CD14-positive monocyte (primary cell): ENCODE measurements at regions not wholly inside any gene's neighbourhood (a gene's known extent, or its start where the extent isn't known, plus 50 kb on each side); places are given as distances from the start of the nearest gene placed in this dataset.
A peak's percentile ranks its signal among the peaks of the same experiment; 100 is the strongest.

Source experiments
- DNase-seq, 3 donors: peaks; one replicate each; pipeline ENCODE4 v3.0.0-alpha.2; 2011 to 2022
- H2AFZ ChIP-seq: 2 replicates; pipeline ENCODE4 v1.6.0; 2012; ENCODE audit warnings: mild to moderate bottlenecking, low read depth, low read length, inconsistent platforms; ENCODE audit not compliant: insufficient read depth, poor library complexity, severe bottlenecking
- H3K27ac ChIP-seq, 2 donors: 1 replicate in 1 of 2; 2 replicates in 1 of 2; pipeline ENCODE4 v1.5.1; 2012 to 2013; ENCODE audit warnings: low read length in 2 of 2, control low read depth in 1 of 2, inconsistent platforms in 1 of 2, low read depth in 1 of 2, mild to moderate bottlenecking in 1 of 2
- H3K27me3 ChIP-seq, 2 donors: one replicate each; pipeline versions ENCODE4 v1.6.0 to v1.6.1; 2011 to 2013; ENCODE audit warnings: low read length in 2 of 2; ENCODE audit not compliant: control insufficient read depth in 2 of 2, insufficient read depth in 2 of 2
- H3K36me3 ChIP-seq, 2 donors: replicated peaks in 1 of 2; 1 replicate in 1 of 2; 2 replicates in 1 of 2; pipeline versions ENCODE4 v1.5.1 to v1.6.1; 2012 to 2013; ENCODE audit warnings: low read length in 2 of 2, control low read depth in 1 of 2, inconsistent platforms in 1 of 2, mild to moderate bottlenecking in 1 of 2; ENCODE audit not compliant: insufficient read depth in 2 of 2, control insufficient read depth in 1 of 2
- H3K4me1 ChIP-seq, 2 donors: 1 replicate in 1 of 2; 2 replicates in 1 of 2; pipeline versions ENCODE4 v1.5.1 to v1.6.1; 2012 to 2013; ENCODE audit warnings: low read length in 2 of 2, control low read depth in 1 of 2, inconsistent platforms in 1 of 2, mild to moderate bottlenecking in 1 of 2, moderate library complexity in 1 of 2; ENCODE audit not compliant: insufficient read depth in 2 of 2, control insufficient read depth in 1 of 2
- H3K4me2 ChIP-seq: replicated peaks from 2 replicates; pipeline ENCODE3; 2012; ENCODE audit warnings: low read length, moderate library complexity, mild to moderate bottlenecking; ENCODE audit not compliant: poor library complexity, severe bottlenecking; ENCODE audit errors: extremely low read depth
- H3K4me3 ChIP-seq, 3 experiments: fragments of 200-600 bp in 1 of 3; sonication (generic) in 1 of 3; replicated peaks in 1 of 3; 1 replicate in 2 of 3; 2 replicates in 1 of 3; pipeline ENCODE4 v1.5.1; 2011 to 2013; ENCODE audit warnings: low read length in 3 of 3, mild to moderate bottlenecking in 3 of 3, control low read depth in 2 of 3, low read depth in 2 of 3, inconsistent platforms in 1 of 3, moderate library complexity in 1 of 3
- H3K79me2 ChIP-seq: 2 replicates; pipeline ENCODE4 v1.6.0; 2012; ENCODE audit warnings: mild to moderate bottlenecking, control low read depth, inconsistent platforms, low read length, moderate library complexity; ENCODE audit not compliant: insufficient read depth
- H3K9ac ChIP-seq: 2 replicates; pipeline ENCODE4 v1.6.0; 2017; ENCODE audit warnings: low read length, mild to moderate bottlenecking; ENCODE audit not compliant: insufficient read depth, poor library complexity, severe bottlenecking
- H3K9me3 ChIP-seq, 2 donors: replicated peaks in 1 of 2; 1 replicate in 1 of 2; 2 replicates in 1 of 2; pipeline versions ENCODE4 v1.5.1 to v1.6.1; 2012 to 2013; ENCODE audit warnings: low read length in 2 of 2, control low read depth in 1 of 2; ENCODE audit not compliant: control insufficient read depth in 1 of 2, insufficient read depth in 1 of 2
- H4K20me1 ChIP-seq: 2 replicates; pipeline ENCODE4 v1.6.0; 2012; ENCODE audit warnings: mild to moderate bottlenecking, low read length, control low read depth, moderate library complexity; ENCODE audit not compliant: insufficient read depth
- H3K27ac Mint-ChIP-seq, 7 donors: one replicate each; pipeline ENCODE4 v1.8.0; 2020; ENCODE audit warnings: mild to moderate bottlenecking in 7 of 7, mixed read lengths in 7 of 7, moderate library complexity in 6 of 7, inconsistent platforms in 2 of 7
- H3K27me3 Mint-ChIP-seq, 3 donors: one replicate each; pipeline ENCODE4 v1.8.0; 2021 to 2022; ENCODE audit warnings: low read depth in 3 of 3, mild to moderate bottlenecking in 3 of 3, mixed read lengths in 3 of 3, moderate library complexity in 3 of 3, inconsistent platforms in 1 of 3
- H3K36me3 Mint-ChIP-seq, 2 donors: one replicate each; pipeline ENCODE4 v1.8.0; 2020; ENCODE audit warnings: mixed read lengths in 2 of 2, inconsistent platforms in 1 of 2, mild to moderate bottlenecking in 1 of 2
- H3K4me1 Mint-ChIP-seq: one replicate; pipeline ENCODE4 v1.8.0; 2020; ENCODE audit warnings: mild to moderate bottlenecking, mixed read lengths
- H3K4me3 Mint-ChIP-seq, 2 donors: one replicate each; pipeline ENCODE4 v1.8.0; 2020; ENCODE audit warnings: mild to moderate bottlenecking in 2 of 2, mixed read lengths in 2 of 2, moderate library complexity in 1 of 2
- H3K9me3 Mint-ChIP-seq, 7 donors: one replicate each; pipeline ENCODE4 v1.8.0; 2020 to 2022; ENCODE audit warnings: mixed read lengths in 7 of 7, mild to moderate bottlenecking in 6 of 7, moderate library complexity in 6 of 7, inconsistent platforms in 2 of 7
- CTCF ChIP-seq: fragments of 200-600 bp; IDR thresholded peaks from one replicate; pipeline ENCODE4 v1.8.0; 2022; ENCODE audit warnings: antibody characterized with exemption, mild to moderate bottlenecking
- WGBS: methylation state at CpG from one replicate; pipeline ENCODE4 v1.1.5; 2013; ENCODE audit warnings: missing lambda C conversion rate; ENCODE audit not compliant: insufficient coverage; 5-methylcytosine and 5-hydroxymethylcytosine counted together
- intact Hi-C, 2 donors: fragments of 100-400 bp; cut with micrococcal nuclease; formaldehyde crosslinking; loops; one replicate each; pipeline versions ENCODE4 v1.15.0 to v1.15.1; 2023

DNA sequence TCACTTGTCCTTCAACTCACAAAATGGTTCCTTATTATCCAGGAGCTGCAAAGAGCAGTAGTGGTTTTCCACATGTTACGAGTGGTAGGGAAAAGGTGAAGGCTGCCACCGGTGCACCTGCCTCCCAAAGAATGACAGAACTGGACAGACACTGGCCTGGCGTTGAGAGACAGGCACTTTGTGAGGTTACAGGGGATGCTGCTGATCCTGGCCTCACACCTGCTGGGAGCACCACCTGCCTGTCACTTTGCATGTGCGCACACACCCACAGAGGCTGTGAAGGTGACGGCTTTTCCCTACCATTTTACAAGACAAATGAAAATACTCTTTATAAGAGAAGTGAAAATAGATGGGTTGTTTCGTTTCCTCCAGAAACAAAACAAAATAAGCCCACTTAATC is 175.3 kb upstream of the B3GAT1 start:
- H3K9me3 Mint-ChIP-seq = peaks cover 0 to 2% (median 0%) of the 10 kb centered on the region in 7 donors
- H3K27me3 Mint-ChIP-seq = peaks cover 22 to 32% (median 30%) of the 10 kb centered on the region in 3 donors
- peaks cover 44% of the 10 kb centered on the region for H3K4me1 Mint-ChIP-seq
- no peak overlapping the region for H2AFZ ChIP-seq
- no peaks in the 10 kb centered on the region for H3K9me3 ChIP-seq
- H4K20me1 ChIP-seq = no peaks in the 10 kb centered on the region
- 93% methylated on average over 2 of the region's 6 CpGs for WGBS
- H3K27ac ChIP-seq = no peak overlapping the region
- H3K4me3 ChIP-seq = no peak overlapping the region
- H3K79me2 ChIP-seq = no peaks in the 10 kb centered on the region
- H3K36me3 ChIP-seq = no peaks in the 10 kb centered on the region
- peak overlapping the region in 1 of 2 donors; percentile 15 for H3K4me3 Mint-ChIP-seq
- peaks cover 0 to 24% of the 10 kb centered on the region in 2 donors for H3K27me3 ChIP-seq
- no peak overlapping the region for H3K4me2 ChIP-seq
- no peak for TF ChIP-seq CTCF
- H3K9ac ChIP-seq = no peak overlapping the region
- H3K4me1 ChIP-seq = peaks cover 42 to 56% of the 10 kb centered on the region in 2 donors
- no peaks in the 10 kb centered on the region for H3K36me3 Mint-ChIP-seq
- intact Hi-C loops = no loop called here
- no peak for DNase-seq
- H3K27ac Mint-ChIP-seq = no peak overlapping the region

DNA sequence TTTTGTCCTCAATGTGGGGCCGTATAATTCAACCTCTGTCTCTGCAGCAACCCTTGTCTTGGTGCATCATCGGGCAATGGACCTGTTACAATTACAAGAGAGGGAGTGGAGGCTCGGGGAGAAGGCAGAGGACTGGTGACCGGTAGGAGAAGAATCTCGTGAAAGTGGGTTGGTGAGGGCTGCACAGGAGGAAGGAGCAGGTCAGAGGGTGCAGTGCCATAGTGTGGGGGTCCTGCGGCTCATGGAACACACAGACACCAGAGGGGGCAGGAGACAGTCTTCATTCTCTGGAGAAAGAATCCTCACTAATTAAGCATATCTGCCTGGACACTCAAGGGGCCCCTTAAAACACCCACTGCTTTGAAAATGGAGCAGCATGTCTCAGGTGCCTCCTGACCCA is 174.7 kb upstream of the B3GAT1 start:
- Histone ChIP-seq H4K20me1 (no peaks in the 10 kb centered on the region), H3K79me2 (no peaks in the 10 kb centered on the region), H3K36me3 (no peaks in the 10 kb centered on the region), H3K9ac (no peak overlapping the region), H2AFZ (no peak overlapping the region), H3K9me3 (no peaks in the 10 kb centered on the region), H3K27me3 (peaks cover 0 to 30% of the 10 kb centered on the region in 2 donors), H3K4me2 (no peak overlapping the region), H3K4me1 (peaks cover 42 to 60% of the 10 kb centered on the region in 2 donors), H3K4me3 (no peak overlapping the region), H3K27ac (no peak overlapping the region)
- Mint-ChIP-seq H3K4me3 (no peak overlapping the region), H3K27ac (no peak overlapping the region), H3K36me3 (no peaks in the 10 kb centered on the region), H3K27me3 (peaks cover 23 to 33% (median 32%) of the 10 kb centered on the region in 3 donors), H3K4me1 (peaks cover 48% of the 10 kb centered on the region), H3K9me3 (peaks cover 0 to 2% (median 0%) of the 10 kb centered on the region in 7 donors)
- TF ChIP-seq CTCF = no peak
- 94% methylated on average over 3 of the region's 6 CpGs for WGBS
- intact Hi-C loops = no loop called here
- no peak for DNase-seq
